ENCODE measurements at regions not wholly inside any gene's neighbourhood (a gene's known extent, or its start where the extent isn't known, plus 50 kb on each side); places are given as distances from the start of the nearest gene placed in this dataset.
A peak's percentile ranks its signal among the peaks of the same experiment; 100 is the strongest.

- DNase-seq (ENCODE audit: low spot score), result peak; percentile 46
Measured at GRCh38 chr12:100741084-100741711, 53.4 kb upstream of the ANO4 start.

GRCh38 chr12:100743060-100743459, 51.5 kb upstream of the ANO4 start:
- DNase-seq (ENCODE audit: low spot score), result no peak

Measured in NAMALWA (cell line).